A673 (cell line): ENCODE measurements at regions not wholly inside any gene's neighbourhood (a gene's known extent, or its start where the extent isn't known, plus 50 kb on each side); places are given as distances from the start of the nearest gene placed in this dataset.

ENCODE experiments used
- BruUV-seq: library from RNA; stranded (reverse); fragments of 400-500 nt; replicated peaks from 2 replicates; lab custom pipeline; 2021; lab: Mats Ljungman, UMichigan
- CTCF ChIA-PET: fragments of 300-600 bp; sonication (Branson Sonifier 250); formaldehyde crosslinking; loops from one replicate; lab custom pipeline; 2022; ENCODE audit warnings: antibody characterized with exemption; lab: Charles Lee
- POLR2A ChIA-PET: fragments of 300-600 bp; sonication (Branson Sonifier 250); formaldehyde crosslinking; loops from one replicate; lab custom pipeline; 2022; ENCODE audit warnings: antibody characterized with exemption; ENCODE audit not compliant: low non-redundant PET; lab: Charles Lee
- DNase-seq: peaks from one replicate; pipeline ENCODE4 v3.0.0-alpha.2; 2015; ENCODE audit warnings: low spot score
- H3K27ac ChIP-seq: fragments of 200-600 bp; sonication (generic); 2 replicates; pipeline ENCODE4 v1.5.1; 2016; ENCODE audit warnings: mixed run types, low read depth, mild to moderate bottlenecking, mixed read lengths, antibody characterized with exemption, low read length; ENCODE audit not compliant: poor library complexity, severe bottlenecking
- H3K27me3 ChIP-seq: fragments of 200-600 bp; sonication (generic); replicated peaks from 2 replicates; pipeline ENCODE4 v1.6.1; 2017; ENCODE audit warnings: mixed run types, low read depth, mild to moderate bottlenecking, mixed read lengths, antibody characterized with exemption, low read length; ENCODE audit not compliant: insufficient read depth, poor library complexity
- H3K36me3 ChIP-seq: fragments of 200-600 bp; sonication (generic); 2 replicates; pipeline ENCODE4 v1.6.1; 2016; ENCODE audit warnings: mixed run types, mild to moderate bottlenecking, mixed read lengths, antibody characterized with exemption, low read length; ENCODE audit not compliant: insufficient read depth, poor library complexity, severe bottlenecking
- H3K4me1 ChIP-seq: fragments of 200-600 bp; sonication (generic); 2 replicates; pipeline ENCODE4 v1.6.1; 2017; ENCODE audit warnings: mixed run types, mild to moderate bottlenecking, mixed read lengths, antibody characterized with exemption, low read length; ENCODE audit not compliant: insufficient read depth, poor library complexity, severe bottlenecking
- H3K4me3 ChIP-seq: fragments of 200-600 bp; sonication (generic); 2 replicates; pipeline ENCODE4 v1.5.1; 2016; ENCODE audit warnings: low read depth, mixed run types, mild to moderate bottlenecking, mixed read lengths, low read length; ENCODE audit not compliant: poor library complexity, severe bottlenecking
- H3K9me3 ChIP-seq: fragments of 200-600 bp; sonication (generic); 2 replicates; pipeline ENCODE4 v1.6.1; 2016; ENCODE audit warnings: mixed run types, low read depth, mild to moderate bottlenecking, mixed read lengths, antibody characterized with exemption, low read length; ENCODE audit not compliant: poor library complexity, severe bottlenecking
- EZH2 ChIP-seq: fragments of 200-600 bp; sonication (generic); IDR thresholded peaks from 2 replicates; pipeline ENCODE4 v1.6.1; 2017; ENCODE audit warnings: borderline replicate concordance, low read depth, mild to moderate bottlenecking, mixed read lengths, antibody characterized with exemption, low read length; ENCODE audit not compliant: poor library complexity, severe bottlenecking
- intact Hi-C: fragments of 100-400 bp; cut with micrococcal nuclease; formaldehyde crosslinking; loops from one replicate; pipeline ENCODE4 v1.10.0; 2022; ENCODE audit not compliant: unreplicated experiment
- TF ChIP-seq, protein P1 (sequence below): fragments of 300-800, 200-600 bp; sonication (generic); conservative IDR thresholded peaks from 2 replicates; pipeline ENCODE4 v1.5.1; 2017; ENCODE audit warnings: low read depth, mild to moderate bottlenecking, antibody characterized with exemption, low read length, moderate library complexity, mixed read lengths

DNA sequence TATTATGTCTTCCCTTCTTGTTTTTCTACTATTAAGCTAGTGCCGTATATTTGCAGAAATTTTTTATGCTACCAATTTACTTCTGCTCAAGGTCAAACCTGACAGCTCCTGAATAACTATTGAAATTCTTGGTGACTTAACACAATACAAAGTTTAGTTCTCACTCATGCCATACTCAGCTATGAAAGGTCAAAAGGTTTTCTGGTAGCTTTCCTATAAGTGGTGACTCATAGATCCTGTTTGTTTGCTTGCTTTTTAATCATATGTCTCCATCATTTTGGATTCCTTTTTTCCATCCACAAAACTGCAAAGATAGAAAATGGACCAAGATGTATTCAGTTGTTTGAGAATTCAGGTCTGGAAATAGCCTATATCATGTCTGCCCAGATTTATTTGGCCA is 855.8 kb upstream of the LRRC4C start:
- no TSS peak for BruUV-seq
- Histone ChIP-seq H3K27me3 (no peaks in the 10 kb centered on the region), H3K4me1 (no peaks in the 10 kb centered on the region), H3K27ac (no peak overlapping the region), H3K4me3 (no peak overlapping the region), H3K36me3 (no peaks in the 10 kb centered on the region), H3K9me3 (peaks cover 23% of the 10 kb centered on the region)
- ChIA-PET POLR2A (no interaction called here), CTCF (no interaction called here)
- intact Hi-C loops = no loop called here
- TF ChIP-seq, protein P1, sequence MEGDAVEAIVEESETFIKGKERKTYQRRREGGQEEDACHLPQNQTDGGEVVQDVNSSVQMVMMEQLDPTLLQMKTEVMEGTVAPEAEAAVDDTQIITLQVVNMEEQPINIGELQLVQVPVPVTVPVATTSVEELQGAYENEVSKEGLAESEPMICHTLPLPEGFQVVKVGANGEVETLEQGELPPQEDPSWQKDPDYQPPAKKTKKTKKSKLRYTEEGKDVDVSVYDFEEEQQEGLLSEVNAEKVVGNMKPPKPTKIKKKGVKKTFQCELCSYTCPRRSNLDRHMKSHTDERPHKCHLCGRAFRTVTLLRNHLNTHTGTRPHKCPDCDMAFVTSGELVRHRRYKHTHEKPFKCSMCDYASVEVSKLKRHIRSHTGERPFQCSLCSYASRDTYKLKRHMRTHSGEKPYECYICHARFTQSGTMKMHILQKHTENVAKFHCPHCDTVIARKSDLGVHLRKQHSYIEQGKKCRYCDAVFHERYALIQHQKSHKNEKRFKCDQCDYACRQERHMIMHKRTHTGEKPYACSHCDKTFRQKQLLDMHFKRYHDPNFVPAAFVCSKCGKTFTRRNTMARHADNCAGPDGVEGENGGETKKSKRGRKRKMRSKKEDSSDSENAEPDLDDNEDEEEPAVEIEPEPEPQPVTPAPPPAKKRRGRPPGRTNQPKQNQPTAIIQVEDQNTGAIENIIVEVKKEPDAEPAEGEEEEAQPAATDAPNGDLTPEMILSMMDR = no peak
- no peak for TF ChIP-seq EZH2
- DNase-seq = no peak

GRCh38 chr11:42315846-42316245 is 856.4 kb upstream of the LRRC4C start:
- H3K9me3 ChIP-seq = peaks cover 21% of the 10 kb centered on the region
- no peak for DNase-seq
- H3K4me1 ChIP-seq = no peaks in the 10 kb centered on the region
- no peak overlapping the region for H3K4me3 ChIP-seq
- no peak overlapping the region for H3K27ac ChIP-seq
- no peaks in the 10 kb centered on the region for H3K27me3 ChIP-seq
- ChIA-PET POLR2A (no interaction called here), CTCF (no interaction called here)
- TF ChIP-seq EZH2 = no peak
- TF ChIP-seq, protein P1 = no peak
- no peaks in the 10 kb centered on the region for H3K36me3 ChIP-seq
- intact Hi-C loops = no loop called here
- BruUV-seq = no TSS peak

DNA sequence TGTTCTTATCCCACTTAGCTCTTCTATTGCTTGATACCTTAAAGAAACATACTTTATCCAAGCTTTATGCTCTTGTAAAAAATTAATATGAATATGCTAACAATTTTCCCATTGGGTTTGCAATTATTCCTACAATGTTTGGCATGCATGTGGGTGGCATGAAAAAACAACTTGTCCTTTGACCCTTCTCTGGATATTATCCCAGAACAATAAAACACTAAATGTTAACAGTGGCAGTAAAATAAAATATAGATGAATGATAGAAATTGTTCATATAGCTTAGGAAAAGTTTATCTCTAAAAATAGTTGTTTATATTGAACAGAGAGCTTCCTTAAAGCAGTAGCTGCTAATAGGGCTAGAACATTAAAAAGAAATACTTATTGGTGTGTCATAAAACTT is 860.5 kb upstream of the LRRC4C start:
- Histone ChIP-seq H3K4me1 (no peaks in the 10 kb centered on the region), H3K4me3 (no peak overlapping the region), H3K27me3 (no peaks in the 10 kb centered on the region), H3K27ac (no peak overlapping the region), H3K36me3 (no peaks in the 10 kb centered on the region), H3K9me3 (peaks cover 21% of the 10 kb centered on the region)
- no peak for TF ChIP-seq EZH2
- TF ChIP-seq, protein P1 = no peak
- ChIA-PET CTCF (no interaction called here), POLR2A (no interaction called here)
- intact Hi-C loops = no loop called here
- BruUV-seq = no TSS peak
- DNase-seq = no peak
